ENCODE measurements at regions not wholly inside any gene's neighbourhood (a gene's known extent, or its start where the extent isn't known, plus 50 kb on each side); places are given as distances from the start of the nearest gene placed in this dataset.

GRCh38 chr15:81955382-81956062 is 90.3 kb downstream of the MEX3B start:
- TF ChIP-seq CTCF (IDR thresholded peaks at IDR 0.05) (no peak), EP300 (IDR thresholded peaks at IDR 0.05) (no peak)

Data from gastroesophageal sphincter (tissue), 3 donors.